ENCODE measurements at regions not wholly inside any gene's neighbourhood (a gene's known extent, or its start where the extent isn't known, plus 50 kb on each side); places are given as distances from the start of the nearest gene placed in this dataset.

GRCh38 chr2:65554765-65555591 lies 122.6 kb upstream of the SPRED2 start:
- TF ChIP-seq, protein P1, sequence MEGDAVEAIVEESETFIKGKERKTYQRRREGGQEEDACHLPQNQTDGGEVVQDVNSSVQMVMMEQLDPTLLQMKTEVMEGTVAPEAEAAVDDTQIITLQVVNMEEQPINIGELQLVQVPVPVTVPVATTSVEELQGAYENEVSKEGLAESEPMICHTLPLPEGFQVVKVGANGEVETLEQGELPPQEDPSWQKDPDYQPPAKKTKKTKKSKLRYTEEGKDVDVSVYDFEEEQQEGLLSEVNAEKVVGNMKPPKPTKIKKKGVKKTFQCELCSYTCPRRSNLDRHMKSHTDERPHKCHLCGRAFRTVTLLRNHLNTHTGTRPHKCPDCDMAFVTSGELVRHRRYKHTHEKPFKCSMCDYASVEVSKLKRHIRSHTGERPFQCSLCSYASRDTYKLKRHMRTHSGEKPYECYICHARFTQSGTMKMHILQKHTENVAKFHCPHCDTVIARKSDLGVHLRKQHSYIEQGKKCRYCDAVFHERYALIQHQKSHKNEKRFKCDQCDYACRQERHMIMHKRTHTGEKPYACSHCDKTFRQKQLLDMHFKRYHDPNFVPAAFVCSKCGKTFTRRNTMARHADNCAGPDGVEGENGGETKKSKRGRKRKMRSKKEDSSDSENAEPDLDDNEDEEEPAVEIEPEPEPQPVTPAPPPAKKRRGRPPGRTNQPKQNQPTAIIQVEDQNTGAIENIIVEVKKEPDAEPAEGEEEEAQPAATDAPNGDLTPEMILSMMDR (IDR thresholded peaks at IDR 0.05), result no peak
- no peak for TF ChIP-seq POLR2A (IDR thresholded peaks at IDR 0.05)
